ENCODE measurements at regions not wholly inside any gene's neighbourhood (a gene's known extent, or its start where the extent isn't known, plus 50 kb on each side); places are given as distances from the start of the nearest gene placed in this dataset.
"Not testable (repeated sequence)": the region's sequence is repeated elsewhere in the genome, so short reads cannot be mapped to it uniquely, and the experiment has no call there.

- no peak for DNase-seq (ENCODE audit: low spot score)
Measured at GRCh38 chr2:156005999-156006712, 326.4 kb downstream of the NR4A2 start.

GRCh38 chr2:156005531-156005930 lies 327.0 kb downstream of the NR4A2 start:
- DNase-seq (ENCODE audit: low spot score): no peak

GRCh38 chr2:156004459-156004858 lies 328.1 kb downstream of the NR4A2 start:
- no peak for DNase-seq (ENCODE audit: low spot score)

- DNase-seq (ENCODE audit: low spot score): no peak
Measured at GRCh38 chr2:156003780-156004179, 328.7 kb downstream of the NR4A2 start.

GRCh38 chr2:156001851-156002250 lies 330.7 kb downstream of the NR4A2 start:
- no peak for DNase-seq (ENCODE audit: low spot score)

- DNase-seq (ENCODE audit: low spot score): no peak
Measured at GRCh38 chr2:155997538-155997937, 335.0 kb downstream of the NR4A2 start.

GRCh38 chr2:155994315-155994714 lies 338.2 kb downstream of the NR4A2 start:
- no peak for DNase-seq (ENCODE audit: low spot score)

GRCh38 chr2:155983845-155984244 lies 348.7 kb downstream of the NR4A2 start:
- DNase-seq (ENCODE audit: low spot score): no peak

GRCh38 chr2:155982135-155982534 lies 350.4 kb downstream of the NR4A2 start:
- DNase-seq (ENCODE audit: low spot score): no peak

- no peak for DNase-seq (ENCODE audit: low spot score)
Measured at GRCh38 chr2:155980941-155981560, 351.5 kb downstream of the NR4A2 start.

GRCh38 chr2:155975734-155976133 lies 356.8 kb downstream of the NR4A2 start:
- no peak for DNase-seq (ENCODE audit: low spot score)

GRCh38 chr2:155972916-155973315 lies 359.6 kb downstream of the NR4A2 start:
- DNase-seq (ENCODE audit: low spot score): no peak

GRCh38 chr2:155966064-155966471 lies 366.5 kb downstream of the NR4A2 start:
- DNase-seq (ENCODE audit: low spot score): not testable (repeated sequence)

- DNase-seq (ENCODE audit: low spot score): no peak
Measured at GRCh38 chr2:155965415-155966063, 367.0 kb downstream of the NR4A2 start.

- no peak for DNase-seq (ENCODE audit: low spot score)
Measured at GRCh38 chr2:155961641-155962040, 370.9 kb downstream of the NR4A2 start.

- no peak for DNase-seq (ENCODE audit: low spot score)
Measured at GRCh38 chr2:155958834-155959233, 373.7 kb downstream of the NR4A2 start.

GRCh38 chr2:155947069-155947468 lies 385.5 kb downstream of the NR4A2 start:
- no peak for DNase-seq (ENCODE audit: low spot score)

- no peak for DNase-seq (ENCODE audit: low spot score)
Measured at GRCh38 chr2:155944218-155944617, 388.3 kb downstream of the NR4A2 start.

GRCh38 chr2:155930312-155930711 lies 402.2 kb downstream of the NR4A2 start:
- DNase-seq (ENCODE audit: low spot score): no peak

GRCh38 chr2:155917380-155917779 lies 415.1 kb downstream of the NR4A2 start:
- no peak for DNase-seq (ENCODE audit: low spot score)

GRCh38 chr2:155913356-155913755 lies 419.2 kb downstream of the NR4A2 start:
- DNase-seq (ENCODE audit: low spot score): no peak

- DNase-seq (ENCODE audit: low spot score): no peak
Measured at GRCh38 chr2:155908567-155908966, 424.0 kb downstream of the NR4A2 start.

- DNase-seq (ENCODE audit: low spot score): no peak
Measured at GRCh38 chr2:155907211-155907610, 425.3 kb downstream of the NR4A2 start.
